SU-DHL-6 (cell line): ENCODE measurements at regions not wholly inside any gene's neighbourhood (a gene's known extent, or its start where the extent isn't known, plus 50 kb on each side); places are given as distances from the start of the nearest gene placed in this dataset.

Experiments
- EZH2phosphoT487 ChIP-seq: fragments of 200-600 bp; sonication (generic), shearing (Covaris generic); conservative IDR thresholded peaks from 2 replicates; pipeline ENCODE4 v1.6.1; 2018; ENCODE audit warnings: mild to moderate bottlenecking, antibody characterized with exemption, low read length, moderate library complexity, mixed read lengths
- TF ChIP-seq, protein P1 (sequence below): fragments of 200-600 bp; sonication (generic); IDR thresholded peaks from one replicate; pipeline ENCODE4 v1.5.1; 2017; ENCODE audit warnings: antibody characterized with exemption, mild to moderate bottlenecking, low read length, moderate library complexity; ENCODE audit not compliant: insufficient read depth, poor library complexity, severe bottlenecking

- TF ChIP-seq, protein P1, sequence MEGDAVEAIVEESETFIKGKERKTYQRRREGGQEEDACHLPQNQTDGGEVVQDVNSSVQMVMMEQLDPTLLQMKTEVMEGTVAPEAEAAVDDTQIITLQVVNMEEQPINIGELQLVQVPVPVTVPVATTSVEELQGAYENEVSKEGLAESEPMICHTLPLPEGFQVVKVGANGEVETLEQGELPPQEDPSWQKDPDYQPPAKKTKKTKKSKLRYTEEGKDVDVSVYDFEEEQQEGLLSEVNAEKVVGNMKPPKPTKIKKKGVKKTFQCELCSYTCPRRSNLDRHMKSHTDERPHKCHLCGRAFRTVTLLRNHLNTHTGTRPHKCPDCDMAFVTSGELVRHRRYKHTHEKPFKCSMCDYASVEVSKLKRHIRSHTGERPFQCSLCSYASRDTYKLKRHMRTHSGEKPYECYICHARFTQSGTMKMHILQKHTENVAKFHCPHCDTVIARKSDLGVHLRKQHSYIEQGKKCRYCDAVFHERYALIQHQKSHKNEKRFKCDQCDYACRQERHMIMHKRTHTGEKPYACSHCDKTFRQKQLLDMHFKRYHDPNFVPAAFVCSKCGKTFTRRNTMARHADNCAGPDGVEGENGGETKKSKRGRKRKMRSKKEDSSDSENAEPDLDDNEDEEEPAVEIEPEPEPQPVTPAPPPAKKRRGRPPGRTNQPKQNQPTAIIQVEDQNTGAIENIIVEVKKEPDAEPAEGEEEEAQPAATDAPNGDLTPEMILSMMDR, result no peak
- TF ChIP-seq EZH2phosphoT487, result no peak
These were observed 66.5 kb upstream of the UGP2 start for GRCh38 chr2:63775191-63775590.
